ENCODE measurements at regions not wholly inside any gene's neighbourhood (a gene's known extent, or its start where the extent isn't known, plus 50 kb on each side); places are given as distances from the start of the nearest gene placed in this dataset.

DNA sequence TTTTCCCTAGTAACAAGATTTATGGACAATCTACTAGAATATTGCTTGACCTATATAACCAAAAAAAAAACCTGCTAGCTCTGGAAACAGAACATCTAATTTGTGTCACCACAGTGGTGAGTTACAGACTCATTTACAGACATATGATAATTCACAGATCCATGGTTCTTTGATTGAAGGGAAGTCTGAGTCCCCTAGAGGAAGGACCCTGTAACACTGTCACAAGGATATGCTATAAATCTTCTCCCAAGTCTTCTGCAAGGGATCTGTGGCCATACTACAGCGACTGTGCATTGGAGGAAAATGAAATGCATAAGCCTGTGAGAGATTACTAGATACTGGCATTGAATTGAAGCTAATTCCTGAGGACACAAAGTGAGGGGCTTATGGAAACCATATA is 630.6 kb upstream of the SGCD start:
- H3K4me1 Mint-ChIP-seq, result no peaks in the 10 kb centered on the region
- WGBS, 2 experiments (ENCODE audit: insufficient coverage in 1 of 2, insufficient read length in 1 of 2), result 94% methylated on average over 1 of the region's 1 CpG; no CpG with 5 or more reads in 1 of the 2 experiments
- H3K9me3 Mint-ChIP-seq, result no peaks in the 10 kb centered on the region
- no peak overlapping the region for H3K4me3 ChIP-seq (ENCODE audit: low read length)
- no peaks in the 10 kb centered on the region for H3K36me3 Mint-ChIP-seq (ENCODE audit: low read depth)
- no peaks in the 10 kb centered on the region for H3K36me3 ChIP-seq (ENCODE audit: control insufficient read depth, insufficient read depth, low read length)
- H3K27ac Mint-ChIP-seq, result no peak overlapping the region
- H3K4me1 ChIP-seq (ENCODE audit: control insufficient read depth, insufficient read depth, low read length), result no peaks in the 10 kb centered on the region
- H3K9me3 ChIP-seq (ENCODE audit: control insufficient read depth, low read length), result no peaks in the 10 kb centered on the region
- no peak overlapping the region for H3K9ac ChIP-seq (ENCODE audit: extremely low read depth, low read length, poor library complexity, severe bottlenecking)
- no peak overlapping the region for H3K4me3 Mint-ChIP-seq
- no peak for DNase-seq
- H3K27ac ChIP-seq (ENCODE audit: low read depth, low read length), result no peak overlapping the region
- peaks cover 2% of the 10 kb centered on the region for H3K27me3 Mint-ChIP-seq (ENCODE audit: insufficient read depth)
- H3K27me3 ChIP-seq (ENCODE audit: control insufficient read depth, insufficient read depth, low read length, poor library complexity, severe bottlenecking), result peaks cover 7% of the 10 kb centered on the region
- TF ChIP-seq, protein P1, sequence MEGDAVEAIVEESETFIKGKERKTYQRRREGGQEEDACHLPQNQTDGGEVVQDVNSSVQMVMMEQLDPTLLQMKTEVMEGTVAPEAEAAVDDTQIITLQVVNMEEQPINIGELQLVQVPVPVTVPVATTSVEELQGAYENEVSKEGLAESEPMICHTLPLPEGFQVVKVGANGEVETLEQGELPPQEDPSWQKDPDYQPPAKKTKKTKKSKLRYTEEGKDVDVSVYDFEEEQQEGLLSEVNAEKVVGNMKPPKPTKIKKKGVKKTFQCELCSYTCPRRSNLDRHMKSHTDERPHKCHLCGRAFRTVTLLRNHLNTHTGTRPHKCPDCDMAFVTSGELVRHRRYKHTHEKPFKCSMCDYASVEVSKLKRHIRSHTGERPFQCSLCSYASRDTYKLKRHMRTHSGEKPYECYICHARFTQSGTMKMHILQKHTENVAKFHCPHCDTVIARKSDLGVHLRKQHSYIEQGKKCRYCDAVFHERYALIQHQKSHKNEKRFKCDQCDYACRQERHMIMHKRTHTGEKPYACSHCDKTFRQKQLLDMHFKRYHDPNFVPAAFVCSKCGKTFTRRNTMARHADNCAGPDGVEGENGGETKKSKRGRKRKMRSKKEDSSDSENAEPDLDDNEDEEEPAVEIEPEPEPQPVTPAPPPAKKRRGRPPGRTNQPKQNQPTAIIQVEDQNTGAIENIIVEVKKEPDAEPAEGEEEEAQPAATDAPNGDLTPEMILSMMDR (conservative IDR thresholded peaks at IDR 0.05), result peak; percentile 28

DNA sequence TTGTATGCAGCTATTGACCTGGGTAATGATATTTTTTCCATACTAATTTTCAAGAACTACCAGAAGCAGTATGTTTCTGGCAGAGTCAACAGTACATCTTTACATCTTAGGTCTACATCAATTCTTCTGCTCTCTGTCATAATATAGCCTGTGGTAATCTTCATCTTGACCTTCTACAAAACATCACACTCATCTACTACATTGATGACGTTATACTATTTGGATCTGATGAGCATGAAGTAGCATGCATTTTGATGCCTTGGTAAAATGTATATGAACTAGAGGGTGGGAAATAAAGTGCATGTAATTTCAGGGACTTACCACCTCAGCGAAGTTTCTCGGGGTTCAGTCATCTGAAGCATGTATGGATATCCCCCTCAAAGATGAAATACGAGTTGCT is 629.7 kb upstream of the SGCD start:
- H3K4me1 Mint-ChIP-seq, result no peaks in the 10 kb centered on the region
- Histone ChIP-seq H3K27ac (ENCODE audit: low read depth, low read length) (no peak overlapping the region), H3K9me3 (ENCODE audit: control insufficient read depth, low read length) (no peaks in the 10 kb centered on the region), H3K27me3 (ENCODE audit: control insufficient read depth, insufficient read depth, low read length, poor library complexity, severe bottlenecking) (peaks cover 7% of the 10 kb centered on the region), H3K4me1 (ENCODE audit: control insufficient read depth, insufficient read depth, low read length) (no peaks in the 10 kb centered on the region), H3K9ac (ENCODE audit: extremely low read depth, low read length, poor library complexity, severe bottlenecking) (no peak overlapping the region), H3K36me3 (ENCODE audit: control insufficient read depth, insufficient read depth, low read length) (no peaks in the 10 kb centered on the region), H3K4me3 (ENCODE audit: low read length) (no peak overlapping the region)
- 85 to 100% methylated on average over 3 to 4 of the region's 4 CpGs for WGBS, 2 experiments (ENCODE audit: insufficient coverage in 1 of 2, insufficient read length in 1 of 2)
- TF ChIP-seq, protein P1 (conservative IDR thresholded peaks at IDR 0.05), result no peak
- no peak for DNase-seq
- no peaks in the 10 kb centered on the region for H3K9me3 Mint-ChIP-seq
- H3K27me3 Mint-ChIP-seq (ENCODE audit: insufficient read depth), result peaks cover 2% of the 10 kb centered on the region
- no peak overlapping the region for H3K4me3 Mint-ChIP-seq
- H3K27ac Mint-ChIP-seq, result no peak overlapping the region
- H3K36me3 Mint-ChIP-seq (ENCODE audit: low read depth), result no peaks in the 10 kb centered on the region

DNA sequence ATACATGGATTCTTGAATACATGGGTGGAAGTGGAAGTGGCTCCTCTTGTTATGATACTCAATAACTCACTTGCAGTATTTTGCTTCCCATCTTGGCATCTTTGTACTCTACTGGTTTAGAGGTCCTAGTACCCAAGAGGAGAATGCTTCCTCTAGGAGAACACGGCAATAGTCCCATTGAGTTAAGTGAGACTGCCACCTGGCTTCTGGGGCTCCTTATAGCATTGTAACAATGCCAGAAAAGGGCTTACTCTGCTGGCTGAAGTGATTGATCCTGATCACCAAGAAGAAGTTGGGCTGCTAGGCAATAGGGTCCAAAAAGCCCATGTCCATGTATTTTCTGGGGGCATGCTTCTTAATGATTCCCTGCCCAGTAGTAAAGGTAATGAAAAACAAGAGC is 627.6 kb upstream of the SGCD start:
- 20 to 63% methylated on average over 1 of the region's 1 CpG for WGBS, 2 experiments (ENCODE audit: insufficient coverage in 1 of 2, insufficient read length in 1 of 2)
- Histone ChIP-seq H3K4me1 (ENCODE audit: control insufficient read depth, insufficient read depth, low read length) (no peaks in the 10 kb centered on the region), H3K27ac (ENCODE audit: low read depth, low read length) (no peak overlapping the region), H3K9me3 (ENCODE audit: control insufficient read depth, low read length) (no peaks in the 10 kb centered on the region), H3K9ac (ENCODE audit: extremely low read depth, low read length, poor library complexity, severe bottlenecking) (no peak overlapping the region), H3K36me3 (ENCODE audit: control insufficient read depth, insufficient read depth, low read length) (no peaks in the 10 kb centered on the region), H3K4me3 (ENCODE audit: low read length) (no peak overlapping the region), H3K27me3 (ENCODE audit: control insufficient read depth, insufficient read depth, low read length, poor library complexity, severe bottlenecking) (peaks cover 7% of the 10 kb centered on the region)
- Mint-ChIP-seq H3K27me3 (ENCODE audit: insufficient read depth) (peaks cover 2% of the 10 kb centered on the region), H3K27ac (no peak overlapping the region), H3K36me3 (ENCODE audit: low read depth) (no peaks in the 10 kb centered on the region), H3K4me1 (no peaks in the 10 kb centered on the region), H3K4me3 (no peak overlapping the region), H3K9me3 (no peaks in the 10 kb centered on the region)
- TF ChIP-seq, protein P1 (conservative IDR thresholded peaks at IDR 0.05), result peak; percentile 72
- DNase-seq, result peak; percentile 54
